Smooth muscle cell (in vitro differentiated cells): ENCODE measurements at regions not wholly inside any gene's neighbourhood (a gene's known extent, or its start where the extent isn't known, plus 50 kb on each side); places are given as distances from the start of the nearest gene placed in this dataset.

Source experiments
- DNase-seq: peaks from one replicate; lab custom pipeline; 2025; ENCODE audit not compliant: unreplicated experiment; lab: John Stamatoyannopoulos, UW
- H2AFZ ChIP-seq: fragments of 200-600 bp; sonication (generic); 2 replicates; pipeline ENCODE4 v1.6.0; 2016; ENCODE audit warnings: antibody characterized with exemption, low read depth, mild to moderate bottlenecking
- H3F3A ChIP-seq: fragments of 200-600 bp; sonication (generic); 2 replicates; pipeline ENCODE4 v1.6.0; 2017; ENCODE audit warnings: antibody characterized with exemption, low read depth
- H3K27ac ChIP-seq: fragments of 200-600 bp; sonication (generic); 2 replicates; pipeline ENCODE4 v1.5.1; 2016; ENCODE audit warnings: low read depth, mild to moderate bottlenecking
- H3K27me3 ChIP-seq: fragments of 200-600 bp; sonication (generic); 2 replicates; pipeline ENCODE4 v1.6.1; 2016; ENCODE audit warnings: low read depth, mild to moderate bottlenecking
- H3K36me3 ChIP-seq: fragments of 200-600 bp; sonication (generic); 2 replicates; pipeline ENCODE4 v1.5.1; 2016; ENCODE audit warnings: low read depth
- H3K4me1 ChIP-seq: fragments of 200-600 bp; sonication (generic); 2 replicates; pipeline ENCODE4 v1.5.1; 2016; ENCODE audit warnings: low read depth
- H3K4me2 ChIP-seq: fragments of 200-600 bp; sonication (generic); 2 replicates; pipeline ENCODE4 v1.6.0; 2016; ENCODE audit warnings: mild to moderate bottlenecking
- H3K4me3 ChIP-seq: fragments of 200-600 bp; sonication (generic); 2 replicates; pipeline ENCODE4 v1.5.1; 2016; ENCODE audit warnings: mild to moderate bottlenecking
- H3K79me2 ChIP-seq: fragments of 200-600 bp; sonication (generic); 2 replicates; pipeline ENCODE4 v1.6.0; 2016; ENCODE audit warnings: low read depth, mild to moderate bottlenecking
- H3K9ac ChIP-seq: fragments of 200-600 bp; sonication (generic); 2 replicates; pipeline ENCODE4 v1.6.0; 2016; ENCODE audit warnings: low read depth
- H3K9me3 ChIP-seq: fragments of 200-600 bp; sonication (generic); replicated peaks from 2 replicates; pipeline ENCODE4 v1.5.1; 2016; ENCODE audit warnings: low read depth
- H4K20me1 ChIP-seq: fragments of 200-600 bp; sonication (generic); 2 replicates; pipeline ENCODE4 v1.6.0; 2016; ENCODE audit warnings: low read depth
- WGBS: methylation state at CpG from one replicate; pipeline ENCODE4 v1.1.7; 2016; ENCODE audit warnings: low lambda C conversion rate; 5-methylcytosine and 5-hydroxymethylcytosine counted together
- TF ChIP-seq, protein P1 (sequence below): fragments of 200-600 bp; sonication (generic); IDR thresholded peaks from 2 replicates; pipeline ENCODE4 v1.5.1; 2017; ENCODE audit warnings: borderline replicate concordance, mild to moderate bottlenecking, antibody characterized with exemption; ENCODE audit not compliant: insufficient read depth, poor library complexity, severe bottlenecking

DNA sequence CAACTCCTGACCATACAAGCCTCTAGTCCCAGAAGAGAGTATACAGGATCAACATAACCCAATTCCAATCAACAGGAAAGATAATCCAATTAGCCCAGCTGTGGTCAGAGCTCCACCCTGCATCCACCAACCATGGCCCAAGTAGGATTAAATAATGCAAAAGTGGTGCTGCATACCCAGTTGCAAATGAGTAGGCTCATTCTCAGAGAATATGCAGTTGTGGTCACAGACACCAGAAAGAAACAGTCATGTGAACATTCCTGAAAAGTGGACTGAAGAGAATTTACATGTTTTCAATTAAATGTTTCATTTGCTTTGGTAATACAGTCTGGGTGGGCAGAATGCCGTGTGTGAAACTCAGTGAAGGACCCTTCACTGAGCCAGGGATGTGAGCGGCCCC, 167.2 kb upstream of the BMP4 start:
- no peak for DNase-seq
- H3K27ac ChIP-seq, result no peak overlapping the region
- no peak overlapping the region for H3K4me3 ChIP-seq
- no peaks in the 10 kb centered on the region for H3F3A ChIP-seq
- H3K36me3 ChIP-seq, result no peaks in the 10 kb centered on the region
- H3K27me3 ChIP-seq, result no peaks in the 10 kb centered on the region
- no peak overlapping the region for H3K9ac ChIP-seq
- no peak overlapping the region for H3K4me2 ChIP-seq
- TF ChIP-seq, protein P1, sequence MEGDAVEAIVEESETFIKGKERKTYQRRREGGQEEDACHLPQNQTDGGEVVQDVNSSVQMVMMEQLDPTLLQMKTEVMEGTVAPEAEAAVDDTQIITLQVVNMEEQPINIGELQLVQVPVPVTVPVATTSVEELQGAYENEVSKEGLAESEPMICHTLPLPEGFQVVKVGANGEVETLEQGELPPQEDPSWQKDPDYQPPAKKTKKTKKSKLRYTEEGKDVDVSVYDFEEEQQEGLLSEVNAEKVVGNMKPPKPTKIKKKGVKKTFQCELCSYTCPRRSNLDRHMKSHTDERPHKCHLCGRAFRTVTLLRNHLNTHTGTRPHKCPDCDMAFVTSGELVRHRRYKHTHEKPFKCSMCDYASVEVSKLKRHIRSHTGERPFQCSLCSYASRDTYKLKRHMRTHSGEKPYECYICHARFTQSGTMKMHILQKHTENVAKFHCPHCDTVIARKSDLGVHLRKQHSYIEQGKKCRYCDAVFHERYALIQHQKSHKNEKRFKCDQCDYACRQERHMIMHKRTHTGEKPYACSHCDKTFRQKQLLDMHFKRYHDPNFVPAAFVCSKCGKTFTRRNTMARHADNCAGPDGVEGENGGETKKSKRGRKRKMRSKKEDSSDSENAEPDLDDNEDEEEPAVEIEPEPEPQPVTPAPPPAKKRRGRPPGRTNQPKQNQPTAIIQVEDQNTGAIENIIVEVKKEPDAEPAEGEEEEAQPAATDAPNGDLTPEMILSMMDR, result no peak
- WGBS, result 94% methylated on average over 2 of the region's 2 CpGs
- no peaks in the 10 kb centered on the region for H3K4me1 ChIP-seq
- H3K79me2 ChIP-seq, result no peaks in the 10 kb centered on the region
- H2AFZ ChIP-seq, result no peak overlapping the region
- no peaks in the 10 kb centered on the region for H3K9me3 ChIP-seq
- H4K20me1 ChIP-seq, result no peaks in the 10 kb centered on the region

DNA sequence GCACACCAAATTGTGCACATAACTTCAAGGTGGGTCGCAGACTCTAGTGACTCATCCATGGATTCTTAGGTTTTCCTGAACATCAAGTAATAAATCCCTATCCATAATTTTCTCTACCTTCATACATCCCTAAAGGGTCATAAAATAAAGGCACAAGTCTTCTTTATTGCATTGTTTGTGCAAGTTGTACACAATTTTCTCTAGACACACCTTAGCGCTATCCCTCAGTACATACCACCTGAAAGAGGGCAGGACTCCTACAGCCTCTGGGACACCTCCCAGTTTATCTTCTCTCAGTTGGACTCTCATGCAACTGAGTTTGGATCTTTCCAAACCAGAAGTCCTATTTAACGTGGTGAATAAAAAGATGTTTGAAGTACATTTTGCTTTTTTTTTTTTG, 168.5 kb upstream of the BMP4 start:
- Histone ChIP-seq H3K4me1 (no peaks in the 10 kb centered on the region), H3F3A (no peaks in the 10 kb centered on the region), H3K79me2 (no peaks in the 10 kb centered on the region), H3K27me3 (no peaks in the 10 kb centered on the region), H3K36me3 (no peaks in the 10 kb centered on the region), H4K20me1 (no peaks in the 10 kb centered on the region), H3K9ac (no peak overlapping the region), H2AFZ (no peak overlapping the region), H3K4me3 (no peak overlapping the region), H3K27ac (no peak overlapping the region), H3K9me3 (no peaks in the 10 kb centered on the region), H3K4me2 (no peak overlapping the region)
- WGBS, result 97% methylated on average over 3 of the region's 3 CpGs
- DNase-seq, result no peak
- TF ChIP-seq, protein P1, result no peak

DNA sequence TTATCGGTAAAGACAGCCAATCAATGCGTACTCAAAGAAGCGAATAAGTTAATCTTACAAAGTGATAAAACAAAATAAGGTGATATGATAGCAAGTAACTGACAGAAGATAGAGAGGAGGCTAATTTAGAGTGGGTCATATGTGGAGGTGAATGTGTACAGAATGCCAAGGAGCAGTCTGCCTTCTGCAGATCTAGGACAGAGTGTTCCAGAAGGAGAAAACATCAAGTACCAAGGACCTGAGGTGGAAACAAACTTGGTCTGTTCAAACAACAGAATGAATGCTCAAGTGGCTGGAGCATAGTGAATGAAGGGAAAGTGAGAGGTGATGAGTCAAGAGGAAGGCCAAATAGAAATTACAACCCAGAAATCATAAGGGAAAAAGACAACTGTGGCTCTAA, 170.3 kb upstream of the BMP4 start:
- no peak for DNase-seq
- Histone ChIP-seq H3F3A (no peaks in the 10 kb centered on the region), H4K20me1 (no peaks in the 10 kb centered on the region), H3K27me3 (no peaks in the 10 kb centered on the region), H3K27ac (no peak overlapping the region), H3K9me3 (no peaks in the 10 kb centered on the region), H3K79me2 (no peaks in the 10 kb centered on the region), H2AFZ (no peak overlapping the region), H3K4me3 (no peak overlapping the region), H3K4me1 (no peaks in the 10 kb centered on the region), H3K9ac (no peak overlapping the region), H3K36me3 (no peaks in the 10 kb centered on the region), H3K4me2 (no peak overlapping the region)
- 99% methylated on average over 3 of the region's 3 CpGs for WGBS
- TF ChIP-seq, protein P1, result no peak

DNA sequence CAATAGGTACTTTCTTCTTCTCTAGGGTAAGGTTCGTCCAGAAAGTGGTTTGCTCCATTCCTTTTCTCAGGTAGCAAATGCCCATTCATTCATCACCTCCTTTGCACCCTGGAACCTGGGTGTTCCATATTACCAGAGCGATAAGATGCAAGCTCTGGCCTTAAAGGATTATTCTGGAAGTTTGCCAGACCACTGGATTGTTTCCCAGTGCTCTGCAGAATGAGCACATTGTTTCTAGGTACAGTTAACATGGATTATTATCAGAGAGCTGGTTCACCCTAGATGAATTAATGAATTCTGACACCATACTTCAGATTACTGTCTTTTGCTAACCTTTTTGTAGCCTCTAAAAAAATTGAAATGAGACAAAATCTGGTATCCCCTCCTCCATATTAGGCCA, 170.9 kb upstream of the BMP4 start:
- TF ChIP-seq, protein P1, result no peak
- H3K36me3 ChIP-seq, result no peaks in the 10 kb centered on the region
- H3K4me2 ChIP-seq, result no peak overlapping the region
- H4K20me1 ChIP-seq, result no peaks in the 10 kb centered on the region
- H3K79me2 ChIP-seq, result no peaks in the 10 kb centered on the region
- no peak for DNase-seq
- WGBS, result 70% methylated on average over 2 of the region's 2 CpGs
- no peak overlapping the region for H3K9ac ChIP-seq
- no peaks in the 10 kb centered on the region for H3K9me3 ChIP-seq
- no peaks in the 10 kb centered on the region for H3F3A ChIP-seq
- no peaks in the 10 kb centered on the region for H3K27me3 ChIP-seq
- no peak overlapping the region for H3K27ac ChIP-seq
- no peaks in the 10 kb centered on the region for H3K4me1 ChIP-seq
- H3K4me3 ChIP-seq, result no peak overlapping the region
- no peak overlapping the region for H2AFZ ChIP-seq
